ENCODE measurements at regions not wholly inside any gene's neighbourhood (a gene's known extent, or its start where the extent isn't known, plus 50 kb on each side); places are given as distances from the start of the nearest gene placed in this dataset.

DNA sequence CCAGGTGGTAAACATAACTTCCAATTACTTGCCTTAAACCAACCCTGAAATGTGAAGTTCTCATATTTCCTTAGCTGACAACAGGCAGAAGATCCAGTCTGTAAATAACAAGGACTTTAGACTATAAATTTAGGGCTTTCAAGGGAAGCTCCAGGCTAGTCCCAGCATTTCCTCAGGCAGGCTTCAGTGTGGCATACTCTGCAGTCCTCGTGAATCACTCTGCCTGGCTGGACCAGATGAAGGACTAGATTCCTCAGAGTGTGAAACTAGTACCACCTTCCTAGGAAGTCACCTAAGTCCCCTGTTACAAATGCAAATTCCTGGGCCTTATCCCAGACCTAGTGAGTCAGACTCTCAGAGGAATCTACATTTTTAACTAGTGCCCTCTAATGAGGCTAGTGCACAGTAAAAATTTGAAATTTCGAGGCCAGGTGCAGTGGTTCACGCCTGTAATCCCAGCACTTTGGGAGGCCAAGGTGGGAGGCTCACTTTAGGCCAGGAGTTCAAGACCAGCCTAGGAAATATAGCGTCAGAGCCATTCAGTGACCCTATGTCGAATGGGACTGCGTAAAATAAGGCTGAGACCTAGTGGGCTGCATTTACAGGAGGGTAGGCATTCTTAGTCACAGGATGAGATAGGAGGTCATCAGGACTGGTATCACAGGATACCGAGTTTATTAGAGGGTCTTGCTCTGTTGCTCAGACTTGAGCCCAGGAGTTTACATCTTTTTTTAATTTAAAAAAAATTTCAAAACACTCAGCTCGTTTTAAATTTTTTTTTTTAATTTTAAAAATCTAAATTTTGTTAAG is 279.6 kb upstream of the JARID2 start:
- no peaks in the 10 kb centered on the region for H3K27me3 Mint-ChIP-seq
- H3K4me1 Mint-ChIP-seq: no peaks in the 10 kb centered on the region
- no peak overlapping the region for H3K27ac Mint-ChIP-seq
- no peaks in the 10 kb centered on the region for H3K36me3 Mint-ChIP-seq
- H3K4me3 Mint-ChIP-seq: no peak overlapping the region
- peaks cover 0 to 4% (median 2%) of the 10 kb centered on the region in 3 donors for H3K9me3 Mint-ChIP-seq

DNA sequence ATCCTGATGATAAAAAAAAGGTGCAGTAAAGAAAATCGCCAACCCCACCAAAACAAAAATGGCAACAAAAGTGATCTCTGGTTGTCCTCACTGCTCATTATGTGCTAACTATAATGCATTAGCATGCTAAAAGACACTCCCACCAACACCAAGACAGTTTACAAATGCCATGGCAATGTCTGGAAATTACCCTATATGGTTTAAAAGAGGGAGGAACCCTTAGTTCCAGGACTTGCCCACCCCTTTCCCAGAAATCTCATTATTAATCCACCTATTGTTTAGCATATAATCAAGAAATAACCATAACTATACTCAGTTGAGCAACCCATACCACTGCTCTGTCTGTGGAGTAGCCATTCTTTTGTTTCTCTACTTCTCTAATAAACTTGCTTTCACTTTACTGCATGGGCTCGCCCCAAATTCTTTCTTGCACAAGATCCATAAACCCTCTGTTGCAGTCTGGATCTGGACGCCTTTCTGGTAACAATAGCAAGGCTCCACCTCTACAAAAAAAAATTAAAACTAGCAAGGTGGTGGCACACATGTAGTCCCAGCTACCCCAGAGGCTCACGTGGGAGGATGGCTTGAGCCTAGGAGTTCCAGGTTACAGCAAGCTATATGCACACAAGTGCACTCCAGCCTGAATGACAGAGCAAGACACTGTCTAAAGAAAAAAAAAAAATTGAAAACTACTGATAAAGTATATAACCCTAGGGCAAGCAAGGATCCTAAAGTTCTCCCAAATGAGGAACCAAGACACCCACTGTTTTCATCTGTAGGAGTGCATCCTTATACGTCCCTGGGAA is 278.8 kb upstream of the JARID2 start:
- Mint-ChIP-seq H3K4me3 (no peak overlapping the region), H3K36me3 (no peaks in the 10 kb centered on the region), H3K27ac (no peak overlapping the region)

DNA sequence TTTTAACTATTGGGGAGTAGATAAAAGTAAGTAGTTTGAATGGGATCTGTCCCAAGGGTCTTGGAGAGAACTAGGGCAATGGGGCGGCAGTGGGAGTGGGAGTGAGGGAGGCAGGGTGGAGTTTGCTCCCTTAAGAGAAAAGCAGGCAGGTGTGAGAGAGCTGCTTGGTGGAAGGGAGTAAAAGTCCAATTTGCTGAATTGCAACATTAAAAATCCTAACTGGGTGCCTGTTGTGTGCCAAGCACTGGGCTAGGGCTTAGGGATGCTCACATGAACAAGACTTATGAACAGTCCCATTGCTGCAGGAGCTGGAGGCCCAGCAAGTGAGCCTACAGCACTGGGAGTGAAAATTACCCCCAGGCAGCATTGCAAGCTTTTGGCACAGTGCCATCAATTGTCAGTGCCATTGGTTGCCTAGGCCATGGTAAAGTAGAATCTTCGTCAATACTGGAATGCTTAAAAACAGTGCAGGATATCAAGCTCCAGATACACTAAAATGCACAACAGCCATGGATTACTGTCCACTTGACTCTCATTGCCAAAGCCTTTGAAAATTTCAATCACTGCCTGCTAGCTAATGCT is 277.7 kb upstream of the JARID2 start:
- Mint-ChIP-seq H3K4me1 (no peaks in the 10 kb centered on the region), H3K27me3 (no peaks in the 10 kb centered on the region), H3K36me3 (no peaks in the 10 kb centered on the region), H3K27ac (no peak overlapping the region), H3K4me3 (no peak overlapping the region), H3K9me3 (peaks cover 0 to 4% (median 2%) of the 10 kb centered on the region in 3 donors)

More for the DNA sequence above, 278.8 kb upstream of the JARID2 start:
- H3K27me3 Mint-ChIP-seq: no peaks in the 10 kb centered on the region
- H3K9me3 Mint-ChIP-seq: peaks cover 0 to 4% (median 2%) of the 10 kb centered on the region in 3 donors
- no peaks in the 10 kb centered on the region for H3K4me1 Mint-ChIP-seq

DNA sequence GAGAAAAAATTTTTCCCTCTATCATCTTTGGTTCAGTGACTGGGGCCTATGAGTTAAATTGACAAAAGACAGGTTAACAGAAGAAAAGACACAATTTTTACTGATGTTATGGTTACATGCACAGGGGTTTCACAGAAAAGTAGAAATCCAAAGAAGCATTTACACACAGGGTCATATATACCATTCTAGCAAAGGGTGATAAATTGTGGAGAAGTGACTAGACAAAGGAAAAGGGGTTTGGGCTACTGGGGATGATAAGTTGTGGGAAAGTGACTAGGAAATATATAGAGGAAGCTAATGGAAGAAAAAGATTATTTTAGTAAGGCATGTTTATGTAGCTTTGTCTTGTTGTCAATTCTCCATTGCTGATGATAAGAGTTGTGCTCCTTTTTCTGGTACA is 276.7 kb upstream of the JARID2 start:
- Mint-ChIP-seq H3K9me3 (peaks cover 0 to 4% (median 2%) of the 10 kb centered on the region in 3 donors), H3K27me3 (no peaks in the 10 kb centered on the region), H3K4me1 (no peaks in the 10 kb centered on the region), H3K36me3 (no peaks in the 10 kb centered on the region), H3K4me3 (no peak overlapping the region), H3K27ac (no peak overlapping the region)

DNA sequence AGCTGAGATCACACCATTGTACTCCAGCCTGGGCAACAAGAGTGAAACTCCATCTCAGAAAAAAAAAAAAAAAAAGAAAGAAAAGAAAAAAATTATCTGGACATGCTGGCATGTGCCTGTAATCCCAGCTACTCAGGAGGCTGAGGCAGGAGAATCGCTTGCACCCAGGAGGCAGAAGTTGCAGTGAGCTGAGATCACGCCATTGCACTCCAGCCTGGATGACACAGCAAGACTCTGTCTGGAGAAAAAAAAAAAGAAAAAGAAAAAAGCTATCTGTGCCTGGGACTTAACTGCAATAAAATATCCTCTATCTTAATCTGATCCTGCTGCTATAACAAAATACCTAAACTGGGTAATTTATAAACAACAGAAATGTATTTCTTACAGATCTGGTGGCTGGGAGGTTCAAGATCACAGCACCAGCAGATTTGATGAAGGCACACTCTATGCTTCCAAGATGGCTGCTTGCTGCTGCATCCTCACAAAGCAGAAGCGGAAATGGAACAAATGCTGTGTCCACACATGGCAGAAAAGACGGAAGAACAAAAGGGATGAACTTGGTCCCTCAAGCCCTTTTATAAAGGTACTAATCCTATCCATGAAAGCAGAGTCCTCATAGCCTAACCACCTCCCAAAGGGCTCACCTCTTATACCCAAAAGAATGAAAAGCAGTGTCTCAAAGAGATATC is 273.3 kb upstream of the JARID2 start:
- H3K9me3 Mint-ChIP-seq: peaks cover 0 to 4% (median 2%) of the 10 kb centered on the region in 3 donors
- no peak overlapping the region for H3K4me3 Mint-ChIP-seq
- no peaks in the 10 kb centered on the region for H3K36me3 Mint-ChIP-seq
- H3K27me3 Mint-ChIP-seq: no peaks in the 10 kb centered on the region
- peaks cover 0 to 5% (median 3%) of the 10 kb centered on the region in 3 donors for H3K4me1 Mint-ChIP-seq
- peak overlapping the region in 1 of 3 donors; percentile 20 for H3K27ac Mint-ChIP-seq

- no peak overlapping the region for H3K4me3 Mint-ChIP-seq
- no peaks in the 10 kb centered on the region for H3K36me3 Mint-ChIP-seq
- H3K27me3 Mint-ChIP-seq: no peaks in the 10 kb centered on the region
- H3K4me1 Mint-ChIP-seq: peaks cover 0 to 5% (median 3%) of the 10 kb centered on the region in 3 donors
- peaks cover 0 to under 1% (median 0%) of the 10 kb centered on the region in 3 donors for H3K9me3 Mint-ChIP-seq
- H3K27ac Mint-ChIP-seq: no peak overlapping the region
Observed at GRCh38 chr6:14974372-14974771, 271.5 kb upstream of the JARID2 start.

- Mint-ChIP-seq H3K9me3 (no peaks in the 10 kb centered on the region), H3K27ac (no peak overlapping the region), H3K4me1 (peaks cover 0 to 5% (median 3%) of the 10 kb centered on the region in 3 donors), H3K4me3 (no peak overlapping the region), H3K27me3 (no peaks in the 10 kb centered on the region), H3K36me3 (no peaks in the 10 kb centered on the region)
Observed at GRCh38 chr6:14974792-14975470, 270.9 kb upstream of the JARID2 start.

GRCh38 chr6:14975471-14975817 is 270.4 kb upstream of the JARID2 start:
- peaks cover 0 to 5% (median 3%) of the 10 kb centered on the region in 3 donors for H3K4me1 Mint-ChIP-seq

GRCh38 chr6:14977747-14978382 is 268.0 kb upstream of the JARID2 start:
- Mint-ChIP-seq H3K27ac (no peak overlapping the region), H3K27me3 (no peaks in the 10 kb centered on the region), H3K36me3 (no peaks in the 10 kb centered on the region), H3K4me1 (peaks cover 0 to 9% (median 5%) of the 10 kb centered on the region in 3 donors), H3K4me3 (no peak overlapping the region), H3K9me3 (no peaks in the 10 kb centered on the region)

More at GRCh38 chr6:14975471-14975817, 270.4 kb upstream of the JARID2 start:
- Mint-ChIP-seq H3K36me3 (no peaks in the 10 kb centered on the region), H3K27ac (no peak overlapping the region), H3K4me3 (no peak overlapping the region), H3K9me3 (no peaks in the 10 kb centered on the region), H3K27me3 (no peaks in the 10 kb centered on the region)

DNA sequence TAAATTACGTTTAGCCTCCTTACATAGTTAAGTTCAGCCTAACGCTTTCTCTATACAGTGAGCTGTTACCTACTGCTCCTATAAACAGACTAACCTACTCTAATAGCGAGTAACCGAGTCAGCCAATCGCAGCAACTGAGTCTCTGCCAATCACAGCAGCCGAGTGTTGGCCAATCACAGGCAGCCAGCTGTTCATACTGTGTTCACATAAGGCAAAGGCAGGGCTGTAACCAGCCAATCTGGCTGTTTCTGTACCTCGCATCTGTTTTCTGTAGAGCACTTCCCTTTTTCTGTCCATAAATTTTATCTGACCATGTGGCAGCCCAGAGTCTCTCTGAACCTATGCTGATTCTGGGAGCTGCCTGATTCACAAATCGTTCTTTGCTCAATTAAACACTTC is 263.9 kb upstream of the JARID2 start:
- Mint-ChIP-seq H3K9me3 (peaks cover 0 to 2% (median 1%) of the 10 kb centered on the region in 3 donors), H3K4me3 (peak overlapping the region in 1 of 4 donors; percentile 25), H3K4me1 (peaks cover 0 to 3% (median 2%) of the 10 kb centered on the region in 3 donors), H3K27me3 (peaks cover 7% of the 10 kb centered on the region), H3K36me3 (no peaks in the 10 kb centered on the region), H3K27ac (no peak overlapping the region)

DNA sequence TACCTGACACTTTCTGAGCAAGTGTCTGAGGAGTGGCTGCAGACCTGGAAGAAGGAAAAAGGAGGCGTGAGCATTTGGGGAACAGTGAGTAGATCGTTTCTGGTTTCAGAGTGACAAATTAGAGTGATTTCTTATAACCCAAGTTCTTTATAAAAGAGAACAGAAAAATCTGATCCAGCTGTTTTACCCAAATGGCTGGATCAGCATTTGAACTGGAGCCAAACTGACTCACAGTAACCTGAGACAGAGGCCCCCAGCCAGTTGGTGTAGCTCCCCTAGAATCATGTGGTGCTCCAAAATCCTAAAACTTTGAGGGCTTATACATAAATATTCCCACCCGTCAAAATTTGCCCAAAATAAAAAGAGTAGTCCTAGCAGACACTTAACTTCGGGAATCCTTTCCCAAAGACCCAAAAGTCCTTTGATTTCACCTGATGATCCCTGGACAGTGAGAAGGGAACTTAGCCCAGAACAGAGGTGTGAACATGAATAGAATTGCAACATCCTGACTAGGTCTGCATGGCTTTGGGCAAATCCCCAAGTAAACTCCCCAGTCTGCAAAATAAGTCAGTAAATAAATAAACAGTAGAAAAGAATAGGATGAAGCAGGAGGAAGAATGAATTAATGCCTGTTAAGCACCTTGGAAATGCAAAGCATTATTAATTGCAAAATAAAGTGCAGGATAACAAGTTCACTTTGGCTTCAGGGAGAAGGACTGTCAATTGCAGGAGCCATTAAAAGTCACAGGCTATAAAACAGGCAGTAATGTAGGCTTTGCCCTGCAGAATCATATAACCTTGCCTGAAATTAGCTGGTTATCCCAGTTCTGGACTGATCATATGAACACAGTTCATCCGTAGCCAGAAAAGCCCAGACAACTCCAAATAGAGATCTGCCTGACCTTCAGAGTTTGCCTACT is 262.0 kb upstream of the JARID2 start:
- peaks cover 0 to 2% (median 1%) of the 10 kb centered on the region in 3 donors for H3K9me3 Mint-ChIP-seq
- peaks cover 2% of the 10 kb centered on the region for H3K36me3 Mint-ChIP-seq
- H3K4me3 Mint-ChIP-seq: no peak overlapping the region
- no peak overlapping the region for H3K27ac Mint-ChIP-seq
- H3K4me1 Mint-ChIP-seq: peaks cover 0 to 3% (median 2%) of the 10 kb centered on the region in 3 donors
- H3K27me3 Mint-ChIP-seq: peaks cover 8% of the 10 kb centered on the region

- Mint-ChIP-seq H3K9me3 (peaks cover 0 to 2% (median 1%) of the 10 kb centered on the region in 3 donors), H3K4me3 (no peak overlapping the region), H3K27ac (no peak overlapping the region), H3K4me1 (peaks cover 0 to 3% (median 2%) of the 10 kb centered on the region in 3 donors), H3K27me3 (peaks cover 8% of the 10 kb centered on the region), H3K36me3 (peaks cover 2% of the 10 kb centered on the region)
Observed at GRCh38 chr6:14984519-14984853, 261.4 kb upstream of the JARID2 start.

DNA sequence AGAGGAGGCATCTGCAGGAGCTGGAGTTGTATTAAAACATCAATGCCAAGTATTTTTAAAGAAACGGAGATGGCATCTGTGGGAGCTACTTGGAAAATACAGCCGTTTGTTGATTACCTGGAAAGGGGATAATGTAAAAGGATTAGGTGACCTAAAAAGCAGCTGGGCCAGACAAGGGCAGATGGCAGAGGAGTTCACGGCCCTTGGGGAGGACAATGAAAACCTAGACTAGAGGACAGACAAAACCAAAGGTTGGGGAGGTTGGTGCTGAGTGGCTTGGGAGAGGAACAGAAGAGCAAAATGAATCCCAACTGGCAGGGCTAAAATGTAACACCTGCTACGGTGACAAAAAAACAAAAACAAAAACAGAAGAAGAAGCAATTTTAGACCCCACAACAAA is 260.5 kb upstream of the JARID2 start:
- no peak overlapping the region for H3K27ac Mint-ChIP-seq
- H3K4me3 Mint-ChIP-seq: no peak overlapping the region
- peaks cover 0 to 3% (median 2%) of the 10 kb centered on the region in 3 donors for H3K4me1 Mint-ChIP-seq
- H3K9me3 Mint-ChIP-seq: peaks cover 0 to 2% (median 1%) of the 10 kb centered on the region in 3 donors
- peaks cover 8% of the 10 kb centered on the region for H3K27me3 Mint-ChIP-seq
- peaks cover 2% of the 10 kb centered on the region for H3K36me3 Mint-ChIP-seq

All from IgD-negative memory B cell (primary cell).